ENCODE measurements at regions not wholly inside any gene's neighbourhood (a gene's known extent, or its start where the extent isn't known, plus 50 kb on each side); places are given as distances from the start of the nearest gene placed in this dataset.

DNA sequence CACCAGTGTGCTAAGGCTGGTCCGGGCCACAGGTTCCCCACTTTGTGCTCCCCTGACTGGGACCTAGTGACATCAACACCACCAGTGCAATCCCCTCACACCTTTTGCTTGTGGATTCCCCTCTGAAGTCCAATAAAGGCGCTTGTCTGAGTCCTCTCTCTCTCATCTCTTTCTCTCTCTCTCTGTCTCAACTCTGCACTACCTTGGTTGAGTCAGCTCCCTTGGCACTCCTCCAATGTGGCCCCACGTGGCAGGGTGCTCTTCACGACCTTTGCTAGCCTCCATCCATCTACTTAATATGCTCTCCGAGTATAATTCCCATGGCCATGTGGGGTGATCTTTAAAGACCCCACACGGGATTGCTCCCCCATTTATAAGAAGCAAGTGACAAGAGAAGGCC is 385.0 kb downstream of the CD83 start:
- no TSS peak for BruUV-seq (replicated peaks)
- Histone ChIP-seq H3K4me2 (ENCODE audit: low read length) (no peak overlapping the region), H3K4me3 (ENCODE audit: low read depth, low read length, poor library complexity, severe bottlenecking) (no peak overlapping the region), H4K20me1 (ENCODE audit: insufficient read depth, low read length) (no peaks in the 10 kb centered on the region), H3K27ac (ENCODE audit: low read depth, low read length, poor library complexity, severe bottlenecking) (no peak overlapping the region), H3K4me1 (ENCODE audit: insufficient read depth, low read length, poor library complexity, severe bottlenecking) (no peaks in the 10 kb centered on the region), H3K9me3 (ENCODE audit: low read length) (no peaks in the 10 kb centered on the region), H2AFZ (ENCODE audit: low read length) (no peak overlapping the region), H3K79me2 (ENCODE audit: insufficient read depth, low read depth, low read length) (no peaks in the 10 kb centered on the region), H3K36me3 (ENCODE audit: insufficient read depth, low read length) (no peaks in the 10 kb centered on the region), H3K9me2 (ENCODE audit: insufficient read depth, low read length) (no peaks in the 10 kb centered on the region)
- TF ChIP-seq EZH2phosphoT487 (IDR thresholded peaks at IDR 0.05; ENCODE audit: borderline replicate concordance, low read depth, low read length), result no peak
- TF ChIP-seq, protein P1, sequence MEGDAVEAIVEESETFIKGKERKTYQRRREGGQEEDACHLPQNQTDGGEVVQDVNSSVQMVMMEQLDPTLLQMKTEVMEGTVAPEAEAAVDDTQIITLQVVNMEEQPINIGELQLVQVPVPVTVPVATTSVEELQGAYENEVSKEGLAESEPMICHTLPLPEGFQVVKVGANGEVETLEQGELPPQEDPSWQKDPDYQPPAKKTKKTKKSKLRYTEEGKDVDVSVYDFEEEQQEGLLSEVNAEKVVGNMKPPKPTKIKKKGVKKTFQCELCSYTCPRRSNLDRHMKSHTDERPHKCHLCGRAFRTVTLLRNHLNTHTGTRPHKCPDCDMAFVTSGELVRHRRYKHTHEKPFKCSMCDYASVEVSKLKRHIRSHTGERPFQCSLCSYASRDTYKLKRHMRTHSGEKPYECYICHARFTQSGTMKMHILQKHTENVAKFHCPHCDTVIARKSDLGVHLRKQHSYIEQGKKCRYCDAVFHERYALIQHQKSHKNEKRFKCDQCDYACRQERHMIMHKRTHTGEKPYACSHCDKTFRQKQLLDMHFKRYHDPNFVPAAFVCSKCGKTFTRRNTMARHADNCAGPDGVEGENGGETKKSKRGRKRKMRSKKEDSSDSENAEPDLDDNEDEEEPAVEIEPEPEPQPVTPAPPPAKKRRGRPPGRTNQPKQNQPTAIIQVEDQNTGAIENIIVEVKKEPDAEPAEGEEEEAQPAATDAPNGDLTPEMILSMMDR (conservative IDR thresholded peaks at IDR 0.05; ENCODE audit: low read length), result no peak
- intact Hi-C loops (cut with micrococcal nuclease; ENCODE audit: unreplicated experiment), result no loop called here
- no peak for DNase-seq (ENCODE audit: low spot score)
- POLR2A ChIA-PET, result no interaction called here
- CTCF ChIA-PET (ENCODE audit: unreplicated experiment), result no interaction called here

DNA sequence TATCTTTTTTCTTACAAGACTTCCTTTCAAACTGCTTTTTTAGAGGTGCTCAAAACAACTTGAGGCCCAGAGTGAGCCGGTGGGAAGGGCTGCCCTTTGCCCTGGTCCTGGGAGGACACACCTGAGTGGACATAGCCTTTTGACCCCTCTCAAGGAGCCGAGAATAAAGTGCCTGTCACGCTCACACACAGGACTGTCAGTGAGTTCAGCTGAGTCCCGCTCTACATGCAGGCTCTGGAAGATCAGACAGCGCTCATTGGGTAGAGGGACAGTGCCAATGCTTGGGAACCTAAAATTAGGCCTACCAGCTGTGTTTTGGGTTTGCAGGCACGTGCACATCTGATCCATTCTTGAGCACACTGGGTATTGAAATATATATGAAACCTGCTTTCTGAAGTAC is 387.8 kb downstream of the CD83 start:
- H3K9me2 ChIP-seq (ENCODE audit: insufficient read depth, low read length), result no peaks in the 10 kb centered on the region
- ChIA-PET CTCF (ENCODE audit: unreplicated experiment) (no interaction called here), POLR2A (interaction anchor here (1.3 kb wide), 1 partner anchor 11 kb away, joined by 3 read pairs; no protein-coding TSS in a partner anchor)
- no peaks in the 10 kb centered on the region for H3K9me3 ChIP-seq (ENCODE audit: low read length)
- no TSS peak for BruUV-seq (replicated peaks)
- no peak overlapping the region for H3K4me3 ChIP-seq (ENCODE audit: low read depth, low read length, poor library complexity, severe bottlenecking)
- H3K4me2 ChIP-seq (ENCODE audit: low read length), result no peak overlapping the region
- no peak for DNase-seq (ENCODE audit: low spot score)
- H3K36me3 ChIP-seq (ENCODE audit: insufficient read depth, low read length), result no peaks in the 10 kb centered on the region
- intact Hi-C loops (cut with micrococcal nuclease; ENCODE audit: unreplicated experiment), result no loop called here
- no peaks in the 10 kb centered on the region for H3K79me2 ChIP-seq (ENCODE audit: insufficient read depth, low read depth, low read length)
- TF ChIP-seq, protein P1 (conservative IDR thresholded peaks at IDR 0.05; ENCODE audit: low read length), result no peak
- TF ChIP-seq EZH2phosphoT487 (IDR thresholded peaks at IDR 0.05; ENCODE audit: borderline replicate concordance, low read depth, low read length), result no peak
- H2AFZ ChIP-seq (ENCODE audit: low read length), result no peak overlapping the region
- H4K20me1 ChIP-seq (ENCODE audit: insufficient read depth, low read length), result no peaks in the 10 kb centered on the region
- H3K27ac ChIP-seq (ENCODE audit: low read depth, low read length, poor library complexity, severe bottlenecking), result no peak overlapping the region
- no peaks in the 10 kb centered on the region for H3K4me1 ChIP-seq (ENCODE audit: insufficient read depth, low read length, poor library complexity, severe bottlenecking)

DNA sequence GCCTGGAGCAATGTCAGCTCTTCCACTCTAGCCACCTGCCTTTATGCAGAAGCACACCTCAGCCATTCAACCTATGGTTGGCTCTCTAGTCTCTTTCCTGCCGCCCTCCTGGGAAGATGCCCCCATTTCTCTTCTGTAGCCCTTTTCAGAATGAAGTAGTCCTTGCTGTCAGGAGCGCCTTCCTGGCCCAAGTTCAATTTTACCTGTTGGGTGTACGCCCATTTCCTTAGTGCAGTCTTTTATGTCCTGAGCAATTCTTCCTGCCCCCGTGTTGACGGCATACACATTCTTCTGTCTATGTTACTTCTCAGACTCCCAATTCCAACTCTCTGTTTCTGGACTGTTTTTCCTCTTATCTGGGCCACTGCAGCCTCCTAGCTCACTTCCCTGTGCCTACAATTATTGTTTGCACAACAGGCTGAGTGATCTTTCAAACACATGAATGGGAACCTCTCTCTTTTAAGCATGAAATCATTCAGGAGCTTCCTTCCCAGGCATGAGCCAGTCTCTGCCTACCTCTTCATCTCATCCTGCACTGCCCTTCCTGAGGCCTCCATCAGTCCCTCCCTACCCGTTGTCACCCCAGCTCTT is 389.2 kb downstream of the CD83 start:
- H3K79me2 ChIP-seq (ENCODE audit: insufficient read depth, low read depth, low read length), result no peaks in the 10 kb centered on the region
- no peak overlapping the region for H3K27ac ChIP-seq (ENCODE audit: low read depth, low read length, poor library complexity, severe bottlenecking)
- ChIA-PET CTCF (ENCODE audit: unreplicated experiment) (interaction anchor here (0.5 kb wide), 1 partner anchor 209 kb away, joined by 4 read pairs; no protein-coding TSS in a partner anchor), POLR2A (no interaction called here)
- no peak overlapping the region for H3K4me2 ChIP-seq (ENCODE audit: low read length)
- TF ChIP-seq, protein P1 (conservative IDR thresholded peaks at IDR 0.05; ENCODE audit: low read length), result no peak
- TF ChIP-seq EZH2phosphoT487 (IDR thresholded peaks at IDR 0.05; ENCODE audit: borderline replicate concordance, low read depth, low read length), result no peak
- no peaks in the 10 kb centered on the region for H3K4me1 ChIP-seq (ENCODE audit: insufficient read depth, low read length, poor library complexity, severe bottlenecking)
- no peaks in the 10 kb centered on the region for H3K9me3 ChIP-seq (ENCODE audit: low read length)
- no peaks in the 10 kb centered on the region for H4K20me1 ChIP-seq (ENCODE audit: insufficient read depth, low read length)
- intact Hi-C loops (cut with micrococcal nuclease; ENCODE audit: unreplicated experiment), result no loop called here
- H3K4me3 ChIP-seq (ENCODE audit: low read depth, low read length, poor library complexity, severe bottlenecking), result no peak overlapping the region
- H2AFZ ChIP-seq (ENCODE audit: low read length), result no peak overlapping the region
- no peaks in the 10 kb centered on the region for H3K9me2 ChIP-seq (ENCODE audit: insufficient read depth, low read length)
- H3K36me3 ChIP-seq (ENCODE audit: insufficient read depth, low read length), result no peaks in the 10 kb centered on the region
- DNase-seq (ENCODE audit: low spot score), result no peak
- BruUV-seq (replicated peaks), result no TSS peak
